MM.1S (cell line): ENCODE measurements at regions not wholly inside any gene's neighbourhood (a gene's known extent, or its start where the extent isn't known, plus 50 kb on each side); places are given as distances from the start of the nearest gene placed in this dataset.

Source experiments
- DNase-seq: peaks from one replicate; pipeline ENCODE4 v3.0.0-alpha.2; 2015
- H2AFZ ChIP-seq: fragments of 300-600 bp; sonication (generic); 2 replicates; pipeline ENCODE4 v1.6.0; 2016; ENCODE audit warnings: antibody characterized with exemption, low read length
- H3F3A ChIP-seq: fragments of 300-600 bp; sonication (generic); 2 replicates; pipeline ENCODE4 v1.6.1; 2016; ENCODE audit warnings: mild to moderate bottlenecking, antibody characterized with exemption, low read length, moderate library complexity, mixed read lengths; ENCODE audit not compliant: insufficient read depth
- H3K27ac ChIP-seq: fragments of 300-600 bp; sonication (generic); 2 replicates; pipeline ENCODE4 v1.5.1; 2016; ENCODE audit warnings: mild to moderate bottlenecking, low read length
- H3K27me3 ChIP-seq: fragments of 300-600 bp; sonication (generic); replicated peaks from 2 replicates; pipeline ENCODE4 v1.6.0; 2016; ENCODE audit warnings: low read length; ENCODE audit not compliant: insufficient read depth
- H3K36me3 ChIP-seq: fragments of 300-600 bp; sonication (generic); replicated peaks from 2 replicates; pipeline ENCODE4 v1.6.1; 2016; ENCODE audit warnings: mild to moderate bottlenecking, low read length, mixed read lengths; ENCODE audit not compliant: insufficient read depth
- H3K4me1 ChIP-seq: fragments of 300-600 bp; sonication (generic); 2 replicates; pipeline ENCODE4 v1.6.1; 2016; ENCODE audit warnings: low read length, mixed read lengths
- H3K4me2 ChIP-seq: fragments of 300-600 bp; sonication (generic); 2 replicates; pipeline ENCODE4 v1.6.0; 2016; ENCODE audit warnings: low read depth, low read length
- H3K4me3 ChIP-seq: fragments of 300-600 bp; sonication (generic); 2 replicates; pipeline ENCODE4 v1.5.1; 2016; ENCODE audit warnings: low read length, mixed read lengths
- H3K79me2 ChIP-seq: fragments of 300-600 bp; sonication (generic); 2 replicates; pipeline ENCODE4 v1.6.1; 2016; ENCODE audit warnings: mixed run types, low read length, mixed read lengths
- H3K9ac ChIP-seq: fragments of 300-600 bp; sonication (generic); 2 replicates; pipeline ENCODE4 v1.6.1; 2016; ENCODE audit warnings: low read length, mixed read lengths
- H3K9me2 ChIP-seq: fragments of 300-600 bp; sonication (generic); replicated peaks from 2 replicates; pipeline ENCODE4 v1.6.1; 2016; ENCODE audit warnings: mild to moderate bottlenecking, low read length, mixed read lengths; ENCODE audit not compliant: insufficient read depth
- H3K9me3 ChIP-seq: fragments of 300-600 bp; sonication (generic); replicated peaks from 2 replicates; pipeline ENCODE4 v1.6.1; 2016; ENCODE audit warnings: mild to moderate bottlenecking, low read length, mixed read lengths; ENCODE audit not compliant: insufficient read depth
- H4K20me1 ChIP-seq: fragments of 300-600 bp; sonication (generic); 2 replicates; pipeline ENCODE4 v1.6.1; 2016; ENCODE audit warnings: mild to moderate bottlenecking, low read length, moderate library complexity, mixed read lengths; ENCODE audit not compliant: insufficient read depth
- EZH2 ChIP-seq: fragments of 300-600 bp; sonication (generic); optimal IDR thresholded peaks from 2 replicates; pipeline ENCODE3; 2017; ENCODE audit warnings: low read depth, mild to moderate bottlenecking, antibody characterized with exemption, low read length, mixed read lengths
- EZH2phosphoT487 ChIP-seq: fragments of 300-600 bp; sonication (generic); IDR thresholded peaks from 2 replicates; pipeline ENCODE4 v1.6.1; 2018; ENCODE audit warnings: antibody characterized with exemption, low read length
- TF ChIP-seq, protein P1 (sequence below): fragments of 300-600 bp; sonication (generic); IDR thresholded peaks from 2 replicates; pipeline ENCODE4 v1.5.1; 2016; ENCODE audit warnings: antibody characterized with exemption, low read length, mixed read lengths

DNA sequence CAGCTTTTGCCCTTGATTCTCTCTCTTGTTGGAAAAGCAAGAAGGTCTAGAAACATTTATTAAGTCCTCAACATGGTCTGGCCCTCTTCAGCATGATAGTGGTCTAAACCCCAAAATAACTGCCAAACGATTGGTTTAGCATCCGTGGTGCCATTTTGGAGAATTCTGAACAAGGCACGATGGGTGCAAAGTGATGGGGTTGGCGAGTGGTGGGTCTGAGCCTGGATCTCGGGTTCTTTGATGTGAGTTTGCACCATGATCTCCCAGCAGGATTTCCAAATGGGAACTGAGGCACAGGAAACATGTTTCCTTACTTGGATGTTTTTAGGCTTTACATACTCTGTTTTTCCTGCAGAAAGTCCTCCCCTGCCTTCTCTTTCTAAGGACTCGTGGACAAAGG is 240.3 kb downstream of the MYCN start:
- no peaks in the 10 kb centered on the region for H3F3A ChIP-seq
- no peaks in the 10 kb centered on the region for H3K9me3 ChIP-seq
- no peaks in the 10 kb centered on the region for H3K36me3 ChIP-seq
- no peak overlapping the region for H3K4me2 ChIP-seq
- DNase-seq, result no peak
- H3K4me1 ChIP-seq, result no peaks in the 10 kb centered on the region
- H3K27me3 ChIP-seq, result no peaks in the 10 kb centered on the region
- H4K20me1 ChIP-seq, result no peaks in the 10 kb centered on the region
- H3K9me2 ChIP-seq, result no peaks in the 10 kb centered on the region
- no peak overlapping the region for H3K27ac ChIP-seq
- no peaks in the 10 kb centered on the region for H3K79me2 ChIP-seq
- TF ChIP-seq EZH2phosphoT487 (no peak), EZH2 (no peak)
- TF ChIP-seq, protein P1, sequence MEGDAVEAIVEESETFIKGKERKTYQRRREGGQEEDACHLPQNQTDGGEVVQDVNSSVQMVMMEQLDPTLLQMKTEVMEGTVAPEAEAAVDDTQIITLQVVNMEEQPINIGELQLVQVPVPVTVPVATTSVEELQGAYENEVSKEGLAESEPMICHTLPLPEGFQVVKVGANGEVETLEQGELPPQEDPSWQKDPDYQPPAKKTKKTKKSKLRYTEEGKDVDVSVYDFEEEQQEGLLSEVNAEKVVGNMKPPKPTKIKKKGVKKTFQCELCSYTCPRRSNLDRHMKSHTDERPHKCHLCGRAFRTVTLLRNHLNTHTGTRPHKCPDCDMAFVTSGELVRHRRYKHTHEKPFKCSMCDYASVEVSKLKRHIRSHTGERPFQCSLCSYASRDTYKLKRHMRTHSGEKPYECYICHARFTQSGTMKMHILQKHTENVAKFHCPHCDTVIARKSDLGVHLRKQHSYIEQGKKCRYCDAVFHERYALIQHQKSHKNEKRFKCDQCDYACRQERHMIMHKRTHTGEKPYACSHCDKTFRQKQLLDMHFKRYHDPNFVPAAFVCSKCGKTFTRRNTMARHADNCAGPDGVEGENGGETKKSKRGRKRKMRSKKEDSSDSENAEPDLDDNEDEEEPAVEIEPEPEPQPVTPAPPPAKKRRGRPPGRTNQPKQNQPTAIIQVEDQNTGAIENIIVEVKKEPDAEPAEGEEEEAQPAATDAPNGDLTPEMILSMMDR, result no peak
- no peak overlapping the region for H2AFZ ChIP-seq
- no peak overlapping the region for H3K4me3 ChIP-seq
- no peak overlapping the region for H3K9ac ChIP-seq

DNA sequence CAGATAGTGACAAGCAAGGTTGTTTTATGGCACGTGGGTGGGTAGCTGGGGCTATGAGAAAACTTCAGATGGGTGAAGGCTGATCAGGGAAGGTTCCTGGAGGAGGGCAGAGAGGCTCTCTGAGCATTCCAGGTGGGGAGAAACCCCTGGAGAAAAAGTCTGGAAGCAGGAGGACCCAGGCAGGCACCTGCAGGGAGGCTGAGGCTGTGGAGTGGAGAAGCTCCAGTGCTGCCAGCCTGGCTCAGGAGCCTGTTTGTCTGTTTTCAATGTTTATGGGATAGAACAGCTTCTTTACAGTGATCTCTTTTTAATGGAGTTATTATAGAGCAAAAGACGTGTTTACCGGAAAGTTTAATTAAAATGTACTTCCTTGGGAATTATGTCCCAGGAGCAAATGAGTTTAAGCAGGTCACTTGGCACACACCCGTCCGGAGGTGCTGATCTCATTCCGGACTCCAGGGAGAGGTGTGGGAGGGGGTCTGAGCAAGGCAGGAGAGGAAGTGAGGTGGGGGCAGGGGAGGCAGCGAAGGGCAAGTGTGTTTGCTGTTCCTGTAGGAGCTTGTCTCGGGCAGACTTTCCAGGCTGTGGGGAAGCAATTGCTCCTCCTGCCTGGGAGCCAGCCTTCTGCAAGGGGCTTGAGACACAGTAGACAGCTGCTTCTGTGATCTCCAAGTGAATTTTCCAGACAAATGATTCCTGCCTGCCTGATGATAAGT is 239.5 kb downstream of the MYCN start:
- no peak for TF ChIP-seq EZH2phosphoT487
- TF ChIP-seq EZH2, result no peak
- TF ChIP-seq, protein P1, result no peak
- no peaks in the 10 kb centered on the region for H3K9me3 ChIP-seq
- no peaks in the 10 kb centered on the region for H3K9me2 ChIP-seq
- no peak overlapping the region for H3K4me2 ChIP-seq
- no peak overlapping the region for H2AFZ ChIP-seq
- no peaks in the 10 kb centered on the region for H3K36me3 ChIP-seq
- no peak overlapping the region for H3K27ac ChIP-seq
- no peaks in the 10 kb centered on the region for H3K79me2 ChIP-seq
- no peaks in the 10 kb centered on the region for H3F3A ChIP-seq
- H3K4me1 ChIP-seq, result no peaks in the 10 kb centered on the region
- H3K4me3 ChIP-seq, result no peak overlapping the region
- no peaks in the 10 kb centered on the region for H4K20me1 ChIP-seq
- H3K9ac ChIP-seq, result no peak overlapping the region
- no peak for DNase-seq
- H3K27me3 ChIP-seq, result no peaks in the 10 kb centered on the region

DNA sequence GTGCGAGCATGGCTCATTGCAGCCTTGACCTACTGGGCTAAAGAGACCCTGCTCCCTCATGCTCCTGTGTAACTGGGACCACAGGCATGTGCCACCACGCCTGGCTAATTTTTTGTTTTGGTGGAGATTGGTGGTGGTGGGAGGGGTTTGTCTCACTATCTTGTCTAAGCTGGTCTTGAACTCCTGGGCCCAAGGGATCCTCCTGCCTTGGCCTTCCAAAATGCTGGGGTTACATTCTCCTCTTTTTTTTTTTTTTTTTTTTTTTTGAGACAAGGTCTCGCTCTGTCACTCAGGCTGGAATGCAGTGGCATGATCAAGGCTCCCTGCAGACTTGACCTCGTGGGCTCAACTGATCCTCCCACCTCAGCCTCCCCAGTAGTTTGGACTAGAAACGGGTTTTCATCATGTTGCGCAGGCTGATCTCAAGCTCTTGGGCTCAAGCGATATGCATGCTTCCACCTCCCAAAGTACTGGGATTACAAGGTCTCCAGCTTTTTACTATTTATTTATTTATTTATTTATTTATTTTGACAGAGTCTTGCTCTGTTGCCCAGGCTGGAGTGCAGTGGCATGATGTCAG is 238.3 kb downstream of the MYCN start:
- Histone ChIP-seq H3K9ac (no peak overlapping the region), H3K9me2 (no peaks in the 10 kb centered on the region)

More for the DNA sequence above, 238.3 kb downstream of the MYCN start:
- H3F3A ChIP-seq, result no peaks in the 10 kb centered on the region
- H3K9me3 ChIP-seq, result no peaks in the 10 kb centered on the region
- no peak for DNase-seq
- H3K27ac ChIP-seq, result no peak overlapping the region
- H3K27me3 ChIP-seq, result no peaks in the 10 kb centered on the region
- no peaks in the 10 kb centered on the region for H4K20me1 ChIP-seq
- no peak for TF ChIP-seq EZH2
- no peak for TF ChIP-seq EZH2phosphoT487
- TF ChIP-seq, protein P1, result no peak
- no peak overlapping the region for H3K4me3 ChIP-seq
- no peaks in the 10 kb centered on the region for H3K79me2 ChIP-seq
- H2AFZ ChIP-seq, result no peak overlapping the region
- H3K36me3 ChIP-seq, result no peaks in the 10 kb centered on the region
- no peak overlapping the region for H3K4me2 ChIP-seq
- no peaks in the 10 kb centered on the region for H3K4me1 ChIP-seq
